ENCODE measurements at regions not wholly inside any gene's neighbourhood (a gene's known extent, or its start where the extent isn't known, plus 50 kb on each side); places are given as distances from the start of the nearest gene placed in this dataset.

DNA sequence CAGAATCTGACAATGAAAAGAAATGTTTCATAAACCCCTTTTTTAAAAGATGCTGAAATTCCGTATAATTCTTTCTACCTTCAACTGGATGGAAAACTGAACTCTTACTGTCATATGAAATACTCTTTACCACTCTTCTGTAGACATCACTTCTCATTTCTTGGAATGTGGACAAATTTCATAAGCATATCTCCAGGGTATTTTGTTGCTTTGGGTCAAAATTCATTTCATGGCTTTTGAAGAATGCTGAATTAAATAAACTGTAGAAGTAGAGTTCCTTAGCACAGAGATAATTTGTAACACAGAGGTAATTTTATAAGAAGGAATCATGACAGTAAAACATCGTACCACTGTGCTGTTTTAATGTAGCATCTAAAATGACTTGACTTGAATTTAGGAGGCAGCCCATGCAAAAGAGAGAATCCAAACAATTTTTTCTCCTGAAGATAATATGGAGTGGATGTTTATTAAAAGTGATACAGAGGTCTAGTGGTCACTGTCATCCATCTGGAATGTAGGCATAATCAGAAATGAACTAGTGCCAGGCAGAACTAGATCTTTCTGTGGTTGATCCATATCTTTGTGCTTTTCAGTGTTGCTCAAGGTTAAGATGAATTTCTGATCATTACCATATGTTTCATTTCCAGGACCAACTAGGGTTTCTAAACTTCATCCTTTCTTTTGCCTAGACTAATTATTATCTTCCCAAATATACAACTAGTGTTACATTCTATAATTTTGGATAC, 492.0 kb downstream of the KIF20B start:
- Histone ChIP-seq H3K36me3 (no peaks in the 10 kb centered on the region), H3K4me1 (no peaks in the 10 kb centered on the region), H3K27me3 (no peaks in the 10 kb centered on the region), H3K9me3 (no peaks in the 10 kb centered on the region), H3K4me3 (no peak overlapping the region), H3K27ac (no peak overlapping the region)
- no peak for TF ChIP-seq POLR2A (IDR thresholded peaks at IDR 0.05)
- TF ChIP-seq, protein P1, sequence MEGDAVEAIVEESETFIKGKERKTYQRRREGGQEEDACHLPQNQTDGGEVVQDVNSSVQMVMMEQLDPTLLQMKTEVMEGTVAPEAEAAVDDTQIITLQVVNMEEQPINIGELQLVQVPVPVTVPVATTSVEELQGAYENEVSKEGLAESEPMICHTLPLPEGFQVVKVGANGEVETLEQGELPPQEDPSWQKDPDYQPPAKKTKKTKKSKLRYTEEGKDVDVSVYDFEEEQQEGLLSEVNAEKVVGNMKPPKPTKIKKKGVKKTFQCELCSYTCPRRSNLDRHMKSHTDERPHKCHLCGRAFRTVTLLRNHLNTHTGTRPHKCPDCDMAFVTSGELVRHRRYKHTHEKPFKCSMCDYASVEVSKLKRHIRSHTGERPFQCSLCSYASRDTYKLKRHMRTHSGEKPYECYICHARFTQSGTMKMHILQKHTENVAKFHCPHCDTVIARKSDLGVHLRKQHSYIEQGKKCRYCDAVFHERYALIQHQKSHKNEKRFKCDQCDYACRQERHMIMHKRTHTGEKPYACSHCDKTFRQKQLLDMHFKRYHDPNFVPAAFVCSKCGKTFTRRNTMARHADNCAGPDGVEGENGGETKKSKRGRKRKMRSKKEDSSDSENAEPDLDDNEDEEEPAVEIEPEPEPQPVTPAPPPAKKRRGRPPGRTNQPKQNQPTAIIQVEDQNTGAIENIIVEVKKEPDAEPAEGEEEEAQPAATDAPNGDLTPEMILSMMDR (IDR thresholded peaks at IDR 0.05), result no peak
- intact Hi-C loops (cut with DNase I), result no loop called here
- DNase-seq, result no peak
- 84 to 91% methylated on average over 2 of the region's 2 CpGs for WGBS, 2 donors

DNA sequence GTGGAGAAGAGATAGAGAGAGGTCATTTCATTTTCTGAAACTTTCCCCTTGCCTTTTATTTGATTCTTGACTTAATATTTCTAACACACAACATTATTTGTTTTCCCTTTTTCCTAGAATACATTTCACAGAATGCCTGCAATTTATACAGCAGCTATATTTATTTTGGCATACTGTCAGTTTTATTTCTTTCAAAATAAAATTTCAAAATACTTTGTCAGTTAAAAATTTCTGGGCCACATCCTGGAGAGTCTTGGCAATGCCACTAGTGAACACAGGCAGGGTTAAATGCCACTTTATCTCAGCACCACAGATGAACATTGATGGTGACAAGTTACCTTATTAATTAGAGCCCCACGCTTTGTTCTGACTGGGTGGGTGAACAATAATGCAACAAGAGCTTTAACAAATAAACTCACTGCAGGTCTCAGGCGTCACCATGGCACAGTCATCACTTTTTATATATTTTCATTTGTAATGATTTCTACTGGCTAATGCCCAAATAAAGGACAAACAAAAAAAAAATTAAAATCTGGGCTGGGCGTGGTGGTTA, 494.0 kb downstream of the KIF20B start:
- Histone ChIP-seq H3K9me3 (no peaks in the 10 kb centered on the region), H3K4me3 (no peak overlapping the region), H3K36me3 (no peaks in the 10 kb centered on the region), H3K27ac (no peak overlapping the region), H3K27me3 (no peaks in the 10 kb centered on the region), H3K4me1 (no peaks in the 10 kb centered on the region)
- TF ChIP-seq, protein P1 (IDR thresholded peaks at IDR 0.05), result no peak
- TF ChIP-seq POLR2A (IDR thresholded peaks at IDR 0.05), result no peak
- 72 to 76% methylated on average over 3 of the region's 3 CpGs for WGBS, 2 donors
- DNase-seq, result no peak
- intact Hi-C loops (cut with DNase I), result no loop called here

DNA sequence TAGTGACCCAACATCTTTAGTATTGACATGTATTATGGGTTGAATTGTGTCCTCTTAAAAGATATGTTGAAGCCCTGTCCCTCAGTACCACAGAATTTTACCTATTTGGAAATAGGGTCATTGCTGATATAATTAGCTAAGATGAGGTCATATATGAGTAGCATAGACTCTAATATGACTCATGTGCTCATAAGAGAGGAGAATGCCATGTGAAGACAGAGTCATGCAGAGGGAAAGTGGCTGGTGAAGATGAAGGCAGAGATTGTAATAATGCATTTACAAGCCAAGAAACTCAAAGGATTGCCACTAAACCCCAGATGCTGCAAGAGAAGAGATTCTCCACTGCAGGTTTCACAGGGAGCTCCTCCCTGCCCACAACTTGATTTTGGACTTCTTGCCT, 496.4 kb downstream of the KIF20B start:
- Histone ChIP-seq H3K27me3 (no peaks in the 10 kb centered on the region), H3K4me3 (no peak overlapping the region), H3K4me1 (no peaks in the 10 kb centered on the region), H3K9me3 (no peaks in the 10 kb centered on the region), H3K36me3 (no peaks in the 10 kb centered on the region), H3K27ac (no peak overlapping the region)
- TF ChIP-seq, protein P1 (IDR thresholded peaks at IDR 0.05), result no peak
- no peak for TF ChIP-seq POLR2A (IDR thresholded peaks at IDR 0.05)
- DNase-seq, result no peak
- intact Hi-C loops (cut with DNase I), result no loop called here

DNA sequence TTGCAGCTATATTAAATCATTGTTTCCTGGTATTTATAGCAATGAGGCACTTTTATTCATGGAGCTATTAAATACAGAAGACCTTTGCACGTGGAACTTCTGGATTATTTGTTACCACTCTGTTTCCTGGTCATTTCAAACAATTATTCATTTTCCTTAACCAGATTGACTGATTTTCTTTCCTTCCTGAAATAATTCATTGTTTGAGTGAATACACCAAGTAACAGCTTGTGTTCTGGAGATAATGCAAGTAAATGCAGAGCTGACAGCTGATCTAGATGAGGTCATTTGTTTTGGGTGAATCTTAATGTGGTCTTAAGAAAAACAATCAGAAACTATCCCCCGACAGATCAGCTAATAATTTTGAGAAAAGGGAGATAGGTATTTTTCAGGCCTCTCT, 497.7 kb downstream of the KIF20B start:
- no peaks in the 10 kb centered on the region for H3K4me1 ChIP-seq
- WGBS, 2 donors, result 48 to 60% methylated on average over 2 of the region's 2 CpGs
- TF ChIP-seq, protein P1 (IDR thresholded peaks at IDR 0.05), result no peak
- no peak for TF ChIP-seq POLR2A (IDR thresholded peaks at IDR 0.05)
- no peaks in the 10 kb centered on the region for H3K27me3 ChIP-seq
- H3K36me3 ChIP-seq, result no peaks in the 10 kb centered on the region
- no peaks in the 10 kb centered on the region for H3K9me3 ChIP-seq
- no peak overlapping the region for H3K4me3 ChIP-seq
- no peak for DNase-seq
- no peak overlapping the region for H3K27ac ChIP-seq
- intact Hi-C loops (cut with DNase I), result no loop called here

- no peak overlapping the region for H3K4me3 ChIP-seq
- H3K36me3 ChIP-seq, result no peaks in the 10 kb centered on the region
- TF ChIP-seq POLR2A (IDR thresholded peaks at IDR 0.05), result no peak
- TF ChIP-seq, protein P1 (IDR thresholded peaks at IDR 0.05), result no peak
- intact Hi-C loops (cut with DNase I), result no loop called here
- H3K4me1 ChIP-seq, result no peaks in the 10 kb centered on the region
- no peak overlapping the region for H3K27ac ChIP-seq
- H3K27me3 ChIP-seq, result no peaks in the 10 kb centered on the region
- no peak for DNase-seq
- no peaks in the 10 kb centered on the region for H3K9me3 ChIP-seq
Observed at GRCh38 chr10:90199513-90199912, 498.1 kb downstream of the KIF20B start.
